ENCODE measurements at regions not wholly inside any gene's neighbourhood (a gene's known extent, or its start where the extent isn't known, plus 50 kb on each side); places are given as distances from the start of the nearest gene placed in this dataset.

DNA sequence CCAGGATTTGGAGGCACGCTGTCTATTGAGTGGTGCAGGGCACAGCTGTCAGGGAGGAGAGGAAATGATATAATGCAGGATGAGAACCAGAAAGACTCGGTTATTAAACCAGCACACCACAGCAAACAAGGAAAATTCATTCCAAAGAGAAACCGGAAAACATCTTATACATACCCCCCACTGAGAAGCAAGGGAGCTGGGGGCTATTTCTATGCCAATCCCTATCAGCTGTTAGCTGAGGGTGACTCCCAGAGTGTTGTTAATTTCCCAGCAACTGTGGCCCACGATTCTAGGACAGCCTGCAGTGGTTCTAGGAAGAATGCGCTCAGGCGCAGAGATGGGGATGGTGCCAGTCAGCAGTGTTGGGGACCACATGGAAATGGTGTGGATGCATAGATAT, 467.3 kb downstream of the PMP22 start:
- TF ChIP-seq POLR2A (IDR thresholded peaks at IDR 0.05): no peak
- TF ChIP-seq, protein P1, sequence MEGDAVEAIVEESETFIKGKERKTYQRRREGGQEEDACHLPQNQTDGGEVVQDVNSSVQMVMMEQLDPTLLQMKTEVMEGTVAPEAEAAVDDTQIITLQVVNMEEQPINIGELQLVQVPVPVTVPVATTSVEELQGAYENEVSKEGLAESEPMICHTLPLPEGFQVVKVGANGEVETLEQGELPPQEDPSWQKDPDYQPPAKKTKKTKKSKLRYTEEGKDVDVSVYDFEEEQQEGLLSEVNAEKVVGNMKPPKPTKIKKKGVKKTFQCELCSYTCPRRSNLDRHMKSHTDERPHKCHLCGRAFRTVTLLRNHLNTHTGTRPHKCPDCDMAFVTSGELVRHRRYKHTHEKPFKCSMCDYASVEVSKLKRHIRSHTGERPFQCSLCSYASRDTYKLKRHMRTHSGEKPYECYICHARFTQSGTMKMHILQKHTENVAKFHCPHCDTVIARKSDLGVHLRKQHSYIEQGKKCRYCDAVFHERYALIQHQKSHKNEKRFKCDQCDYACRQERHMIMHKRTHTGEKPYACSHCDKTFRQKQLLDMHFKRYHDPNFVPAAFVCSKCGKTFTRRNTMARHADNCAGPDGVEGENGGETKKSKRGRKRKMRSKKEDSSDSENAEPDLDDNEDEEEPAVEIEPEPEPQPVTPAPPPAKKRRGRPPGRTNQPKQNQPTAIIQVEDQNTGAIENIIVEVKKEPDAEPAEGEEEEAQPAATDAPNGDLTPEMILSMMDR (IDR thresholded peaks at IDR 0.05): no peak
- H3K4me1 ChIP-seq: no peaks in the 10 kb centered on the region
- no peaks in the 10 kb centered on the region for H3K9me3 ChIP-seq
- H3K4me3 ChIP-seq: no peak overlapping the region
- DNase-seq: no peak
- no peaks in the 10 kb centered on the region for H3K27me3 ChIP-seq
- H3K27ac ChIP-seq: no peak overlapping the region
- no peaks in the 10 kb centered on the region for H3K36me3 ChIP-seq

DNA sequence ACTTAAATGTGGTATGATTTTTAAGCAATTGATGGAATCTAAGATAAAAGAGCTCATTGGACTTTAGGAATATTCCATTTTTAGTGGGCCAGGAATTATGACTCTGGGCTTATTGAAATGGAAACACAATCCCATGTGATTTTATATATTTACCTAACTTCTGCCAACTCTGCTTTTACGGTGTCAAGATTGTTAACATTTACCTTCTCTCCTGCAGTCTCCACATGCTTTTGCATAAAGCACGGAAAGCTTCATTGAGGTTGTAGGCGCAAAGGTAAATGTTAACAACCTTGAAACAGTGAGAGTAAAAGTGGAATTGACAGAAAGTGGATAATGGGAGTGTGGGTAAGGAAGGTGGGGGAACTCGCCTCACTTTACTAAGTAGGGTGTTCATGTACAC, 468.1 kb downstream of the PMP22 start:
- H3K4me1 ChIP-seq: no peaks in the 10 kb centered on the region
- DNase-seq: no peak
- TF ChIP-seq POLR2A (IDR thresholded peaks at IDR 0.05): no peak
- TF ChIP-seq, protein P1 (IDR thresholded peaks at IDR 0.05): no peak
- H3K27me3 ChIP-seq: no peaks in the 10 kb centered on the region
- H3K27ac ChIP-seq: no peak overlapping the region
- H3K4me3 ChIP-seq: no peak overlapping the region
- no peaks in the 10 kb centered on the region for H3K36me3 ChIP-seq
- no peaks in the 10 kb centered on the region for H3K9me3 ChIP-seq

DNA sequence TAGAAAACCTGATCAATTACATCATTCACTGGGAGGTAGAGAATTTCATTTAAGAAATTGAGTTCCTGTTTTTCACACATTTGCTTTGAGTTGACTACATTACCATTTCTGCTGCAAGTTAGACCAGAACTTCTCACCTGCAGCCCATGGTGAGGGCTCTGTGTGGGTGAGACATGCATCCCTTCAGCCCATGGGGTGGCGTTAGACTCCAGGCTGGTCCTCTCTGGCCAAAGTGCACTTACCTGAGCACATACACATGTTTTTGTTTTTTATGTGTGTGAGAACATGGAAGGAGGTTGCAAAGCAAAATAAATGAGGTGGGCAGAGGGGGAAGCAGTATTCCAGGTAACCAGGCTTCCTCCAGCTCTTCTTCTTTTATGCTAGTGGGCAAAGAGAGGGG, 470.2 kb downstream of the PMP22 start:
- Histone ChIP-seq H3K9me3 (no peaks in the 10 kb centered on the region), H3K36me3 (no peaks in the 10 kb centered on the region), H3K27ac (no peak overlapping the region), H3K4me3 (no peak overlapping the region), H3K4me1 (no peaks in the 10 kb centered on the region), H3K27me3 (no peaks in the 10 kb centered on the region)
- no peak for TF ChIP-seq POLR2A (IDR thresholded peaks at IDR 0.05)
- TF ChIP-seq, protein P1 (IDR thresholded peaks at IDR 0.05): no peak
- no peak for DNase-seq

DNA sequence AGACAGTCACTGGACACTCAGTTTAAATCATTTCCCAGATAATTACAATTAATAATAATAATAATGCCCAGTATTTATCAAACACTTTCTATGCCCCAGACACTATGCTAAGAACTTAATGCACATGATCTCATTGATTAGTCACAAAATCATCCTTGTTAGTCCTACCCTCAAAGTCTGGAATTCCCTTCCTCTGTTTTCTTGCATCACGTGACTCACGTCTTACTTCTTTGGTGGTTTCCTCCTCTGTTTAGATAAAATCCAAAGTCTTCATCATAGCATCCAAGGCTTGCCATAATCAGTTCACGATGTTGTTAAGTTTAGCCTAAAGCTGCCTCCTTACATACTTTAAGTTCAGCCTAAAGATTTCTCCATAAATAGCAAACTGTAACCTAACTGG, 471.9 kb downstream of the PMP22 start:
- H3K27ac ChIP-seq: no peak overlapping the region
- no peaks in the 10 kb centered on the region for H3K9me3 ChIP-seq
- no peak for DNase-seq
- H3K4me3 ChIP-seq: no peak overlapping the region
- no peaks in the 10 kb centered on the region for H3K27me3 ChIP-seq
- TF ChIP-seq, protein P1 (IDR thresholded peaks at IDR 0.05): no peak
- no peak for TF ChIP-seq POLR2A (IDR thresholded peaks at IDR 0.05)
- no peaks in the 10 kb centered on the region for H3K36me3 ChIP-seq
- H3K4me1 ChIP-seq: no peaks in the 10 kb centered on the region

DNA sequence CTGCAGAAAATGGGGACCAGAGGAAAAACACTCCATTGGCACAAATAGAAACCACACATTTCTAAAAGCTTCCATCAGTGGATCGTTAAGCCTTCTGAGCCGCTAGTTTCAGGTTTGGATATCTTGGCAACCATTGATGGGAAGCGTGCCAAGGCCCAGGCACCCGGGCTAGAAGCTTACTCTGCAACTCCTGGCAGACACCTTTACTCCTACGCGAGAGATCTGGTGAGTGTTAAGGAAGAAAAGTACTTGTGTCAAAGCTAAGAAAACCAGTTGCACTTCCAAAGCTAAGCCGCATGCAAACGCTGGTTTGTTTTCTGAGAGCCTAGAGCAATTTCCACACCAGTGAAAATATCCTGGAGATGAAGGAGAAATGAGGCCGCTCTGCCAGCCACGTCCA, 472.4 kb downstream of the PMP22 start:
- no peaks in the 10 kb centered on the region for H3K9me3 ChIP-seq
- H3K4me3 ChIP-seq: no peak overlapping the region
- no peak overlapping the region for H3K27ac ChIP-seq
- H3K4me1 ChIP-seq: no peaks in the 10 kb centered on the region
- DNase-seq: no peak
- no peaks in the 10 kb centered on the region for H3K36me3 ChIP-seq
- no peaks in the 10 kb centered on the region for H3K27me3 ChIP-seq
- TF ChIP-seq POLR2A (IDR thresholded peaks at IDR 0.05): no peak
- TF ChIP-seq, protein P1 (IDR thresholded peaks at IDR 0.05): no peak

DNA sequence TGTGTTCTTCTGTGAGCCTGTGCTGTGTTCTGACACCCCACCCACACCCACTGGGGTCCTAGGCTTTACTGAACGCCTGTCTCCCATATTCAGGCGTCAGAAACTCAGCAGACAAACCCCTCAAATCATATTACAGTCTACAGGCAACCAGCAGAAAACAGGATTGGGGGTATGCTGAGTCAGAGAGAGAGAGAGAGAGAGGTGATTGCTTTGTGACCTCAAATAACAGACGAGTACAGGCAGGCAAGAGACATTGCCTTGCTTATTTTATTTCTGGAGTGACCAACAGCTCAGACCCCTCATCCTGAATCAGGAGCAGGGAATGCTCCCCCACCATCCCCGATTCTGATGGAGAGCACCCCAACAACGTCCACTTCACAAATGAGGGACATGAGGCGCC, 473.9 kb downstream of the PMP22 start:
- H3K9me3 ChIP-seq: no peaks in the 10 kb centered on the region
- DNase-seq: no peak
- TF ChIP-seq, protein P1 (IDR thresholded peaks at IDR 0.05): no peak
- no peak for TF ChIP-seq POLR2A (IDR thresholded peaks at IDR 0.05)
- H3K27me3 ChIP-seq: no peaks in the 10 kb centered on the region
- no peak overlapping the region for H3K27ac ChIP-seq
- H3K4me1 ChIP-seq: no peaks in the 10 kb centered on the region
- H3K36me3 ChIP-seq: no peaks in the 10 kb centered on the region
- H3K4me3 ChIP-seq: no peak overlapping the region

Measured in Peyer's patch (tissue), 4 donors.